GM13976 (cell line): ENCODE measurements at regions not wholly inside any gene's neighbourhood (a gene's known extent, or its start where the extent isn't known, plus 50 kb on each side); places are given as distances from the start of the nearest gene placed in this dataset.
"Not testable (repeated sequence)": the region's sequence is repeated elsewhere in the genome, so short reads cannot be mapped to it uniquely, and the experiment has no call there.

ENCODE experiments used
- DNase-seq: peaks from one replicate; pipeline ENCODE4 v3.0.0; 2012; ENCODE audit warnings: low spot score
- in situ Hi-C: fragments of 300-500 bp; cut with MboI; formaldehyde crosslinking; loops from one replicate; pipeline ENCODE4 v1.12.0; 2022; ENCODE audit warnings: low sequenced_read_pairs, mixed read lengths, inconsistent platforms; ENCODE audit not compliant: unreplicated experiment
- TF ChIP-seq, protein P1 (sequence below): IDR thresholded peaks from 2 replicates; pipeline ENCODE4 v1.5.1; 2012; ENCODE audit warnings: borderline replicate concordance, mild to moderate bottlenecking; ENCODE audit not compliant: insufficient read depth; ENCODE audit errors: extremely low read depth, missing control alignments, control extremely low read depth

DNA sequence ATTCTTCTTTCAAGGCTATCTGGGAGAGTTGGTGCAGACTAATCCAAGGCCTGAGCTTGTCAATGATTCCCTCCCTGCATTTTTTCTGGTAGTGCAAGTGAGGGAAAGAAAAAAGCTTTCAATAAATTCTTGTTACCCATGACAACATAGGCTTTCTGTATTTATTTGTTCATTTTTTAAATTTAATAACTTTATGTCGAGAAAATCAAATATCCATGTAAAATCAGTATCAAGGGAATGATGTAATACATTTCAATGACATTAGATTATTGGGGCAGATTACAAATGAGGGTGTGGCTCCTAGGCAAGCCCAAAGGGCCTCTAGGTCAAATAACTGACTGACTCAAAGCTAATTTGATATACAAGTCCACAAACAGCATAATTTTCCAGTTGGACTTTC is 104.0 kb downstream of the GJA1 start:
- in situ Hi-C loops, result no loop called here
- TF ChIP-seq, protein P1, sequence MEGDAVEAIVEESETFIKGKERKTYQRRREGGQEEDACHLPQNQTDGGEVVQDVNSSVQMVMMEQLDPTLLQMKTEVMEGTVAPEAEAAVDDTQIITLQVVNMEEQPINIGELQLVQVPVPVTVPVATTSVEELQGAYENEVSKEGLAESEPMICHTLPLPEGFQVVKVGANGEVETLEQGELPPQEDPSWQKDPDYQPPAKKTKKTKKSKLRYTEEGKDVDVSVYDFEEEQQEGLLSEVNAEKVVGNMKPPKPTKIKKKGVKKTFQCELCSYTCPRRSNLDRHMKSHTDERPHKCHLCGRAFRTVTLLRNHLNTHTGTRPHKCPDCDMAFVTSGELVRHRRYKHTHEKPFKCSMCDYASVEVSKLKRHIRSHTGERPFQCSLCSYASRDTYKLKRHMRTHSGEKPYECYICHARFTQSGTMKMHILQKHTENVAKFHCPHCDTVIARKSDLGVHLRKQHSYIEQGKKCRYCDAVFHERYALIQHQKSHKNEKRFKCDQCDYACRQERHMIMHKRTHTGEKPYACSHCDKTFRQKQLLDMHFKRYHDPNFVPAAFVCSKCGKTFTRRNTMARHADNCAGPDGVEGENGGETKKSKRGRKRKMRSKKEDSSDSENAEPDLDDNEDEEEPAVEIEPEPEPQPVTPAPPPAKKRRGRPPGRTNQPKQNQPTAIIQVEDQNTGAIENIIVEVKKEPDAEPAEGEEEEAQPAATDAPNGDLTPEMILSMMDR, result no peak
- DNase-seq, result no peak

DNA sequence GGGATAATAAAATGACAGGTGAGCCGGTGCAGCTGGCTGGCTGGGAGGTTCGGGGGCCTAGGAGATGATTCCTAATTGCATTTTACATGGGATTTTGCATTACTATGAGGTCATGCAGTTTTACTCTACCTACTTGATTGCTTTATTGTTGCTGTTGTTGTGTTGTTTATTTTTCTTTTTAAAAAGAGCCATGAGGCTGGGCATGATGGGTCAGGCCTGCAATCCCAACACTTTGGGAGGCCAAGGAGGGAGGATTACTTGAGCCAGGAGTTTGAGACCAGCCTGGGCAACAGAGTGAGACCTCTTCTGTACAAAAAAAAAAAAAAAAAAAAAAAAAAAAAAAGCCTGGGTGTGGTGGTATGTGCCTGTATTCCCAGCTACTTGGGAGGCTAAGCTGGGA is 104.8 kb downstream of the GJA1 start:
- in situ Hi-C loops, result no loop called here

DNA sequence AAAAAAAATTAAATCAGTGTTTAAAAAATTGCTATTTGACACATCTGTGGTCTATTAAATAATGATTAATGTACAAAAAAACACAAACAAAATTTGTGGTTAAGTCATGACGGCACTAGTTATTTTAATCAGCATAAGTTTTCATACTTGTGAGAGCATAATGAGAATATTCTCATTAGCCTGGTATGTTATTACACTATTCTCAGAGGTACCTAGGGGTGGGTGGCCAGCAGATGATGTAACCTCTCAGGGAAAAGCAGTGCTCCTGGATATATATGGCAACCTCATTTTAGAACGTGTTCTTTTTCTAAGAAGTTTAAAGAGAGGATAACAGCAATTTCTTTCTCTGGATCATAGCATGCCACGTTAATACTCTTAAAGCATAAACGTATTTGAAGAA is 109.2 kb downstream of the GJA1 start:
- TF ChIP-seq, protein P1, result no peak
- in situ Hi-C loops, result no loop called here
- DNase-seq, result no peak

More for the DNA sequence above, 104.8 kb downstream of the GJA1 start:
- no peak for DNase-seq
- TF ChIP-seq, protein P1, result no peak

DNA sequence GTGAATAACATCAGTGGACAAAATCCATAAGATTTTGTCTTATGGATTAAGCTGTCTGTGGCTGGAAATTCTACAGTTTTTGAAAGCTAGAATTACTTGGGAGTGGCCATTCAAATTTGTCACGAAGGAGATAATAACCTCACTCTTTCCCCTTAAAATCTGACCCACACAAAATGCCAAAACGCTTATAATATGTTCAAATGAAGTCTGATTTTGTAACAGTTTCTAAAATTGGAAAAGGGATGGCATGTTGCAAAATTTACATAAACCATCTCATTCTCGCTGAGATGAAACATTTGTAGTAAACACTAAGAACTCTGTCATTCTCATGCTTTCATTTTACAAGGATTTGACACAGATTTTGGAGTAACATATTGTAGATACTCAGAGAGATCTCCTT is 112.7 kb downstream of the GJA1 start:
- TF ChIP-seq, protein P1, result no peak
- DNase-seq, result no peak
- in situ Hi-C loops, result no loop called here

DNA sequence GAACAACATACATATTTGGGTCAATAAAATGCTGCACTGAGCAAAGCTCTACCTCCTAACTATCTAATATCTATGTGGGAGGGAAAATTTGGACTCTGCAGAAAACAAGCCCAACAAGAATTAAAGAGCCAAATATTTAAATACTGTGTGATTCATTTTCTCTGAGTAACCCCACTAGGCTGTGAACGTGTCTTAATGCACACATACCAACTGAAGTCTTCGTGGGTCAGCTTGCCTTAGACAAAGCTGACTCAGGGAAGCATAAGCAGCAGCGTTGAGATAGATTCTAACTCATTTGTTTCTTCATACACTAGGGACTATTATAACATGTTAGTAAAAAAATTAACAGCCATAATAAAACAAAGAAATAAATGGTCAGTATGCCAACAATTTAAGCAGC is 114.3 kb downstream of the GJA1 start:
- TF ChIP-seq, protein P1, result no peak
- no peak for DNase-seq
- in situ Hi-C loops, result no loop called here

DNA sequence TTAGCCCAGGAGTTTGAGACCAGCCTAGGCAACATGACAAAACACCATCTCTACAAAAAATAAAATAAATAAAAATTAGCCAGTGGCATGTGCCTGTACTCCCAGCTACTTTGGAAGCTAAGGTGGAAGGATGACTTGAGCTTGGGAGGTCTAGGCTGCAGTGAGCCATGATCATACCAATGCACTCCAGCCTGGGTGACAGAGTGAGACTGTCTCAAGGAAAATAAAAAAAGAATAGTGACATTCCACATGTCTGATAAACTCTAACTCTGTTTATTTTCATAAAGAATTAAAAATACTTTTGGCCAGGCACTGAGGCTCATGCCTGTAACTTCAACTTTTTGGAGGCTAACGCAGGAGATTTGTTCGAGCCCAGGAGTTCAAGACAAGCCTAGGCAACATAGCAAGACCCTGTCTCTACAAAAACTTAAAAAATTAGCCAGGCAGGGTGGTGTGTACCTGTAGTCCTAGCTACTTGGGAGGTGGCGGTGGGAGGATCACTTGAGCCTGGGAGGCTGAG is 115.1 kb downstream of the GJA1 start:
- no peak for DNase-seq
- TF ChIP-seq, protein P1, result no peak
- in situ Hi-C loops, result no loop called here

DNA sequence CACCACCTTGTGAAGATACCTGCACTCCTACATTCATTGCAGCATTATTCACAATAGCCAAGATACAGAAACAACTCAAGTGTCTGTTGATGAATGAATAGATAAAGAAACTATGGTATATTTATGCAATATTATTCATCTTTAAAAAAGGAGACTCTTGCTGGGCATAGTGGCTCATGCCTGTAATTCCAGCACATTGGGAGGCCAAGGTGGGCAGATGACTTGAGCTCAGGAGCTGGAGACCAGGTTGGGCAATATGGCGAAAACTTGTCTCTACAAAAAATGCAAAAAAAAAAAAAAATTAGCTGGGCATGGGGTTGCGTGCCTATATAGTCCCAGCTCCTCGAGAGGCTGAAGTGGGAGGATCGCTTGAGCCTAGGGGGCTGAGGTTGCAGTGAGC is 119.8 kb downstream of the GJA1 start:
- in situ Hi-C loops, result no loop called here
- TF ChIP-seq, protein P1, result no peak
- no peak for DNase-seq

DNA sequence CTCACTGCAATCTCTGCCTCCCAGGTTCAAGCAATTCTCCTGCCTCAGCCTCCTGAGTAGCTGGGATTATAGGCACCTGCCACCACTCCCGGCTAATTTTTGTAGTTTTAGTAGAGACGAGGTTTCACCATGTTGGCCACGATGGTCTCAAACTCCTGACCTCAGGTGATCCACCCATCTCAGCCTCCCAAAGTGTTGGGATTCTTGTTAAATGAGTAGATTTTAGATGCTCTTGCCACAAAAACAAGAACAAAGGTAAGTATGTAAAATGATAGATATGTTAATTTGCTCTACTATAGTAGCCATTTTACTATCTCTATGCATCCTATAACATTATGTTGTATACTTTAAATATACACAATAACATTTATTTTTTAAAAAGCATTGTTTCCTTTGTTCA is 120.7 kb downstream of the GJA1 start:
- DNase-seq, in situ Hi-C loops: not testable (repeated sequence)
